ENCODE measurements at regions not wholly inside any gene's neighbourhood (a gene's known extent, or its start where the extent isn't known, plus 50 kb on each side); places are given as distances from the start of the nearest gene placed in this dataset.
A peak's percentile ranks its signal among the peaks of the same experiment; 100 is the strongest.

DNA sequence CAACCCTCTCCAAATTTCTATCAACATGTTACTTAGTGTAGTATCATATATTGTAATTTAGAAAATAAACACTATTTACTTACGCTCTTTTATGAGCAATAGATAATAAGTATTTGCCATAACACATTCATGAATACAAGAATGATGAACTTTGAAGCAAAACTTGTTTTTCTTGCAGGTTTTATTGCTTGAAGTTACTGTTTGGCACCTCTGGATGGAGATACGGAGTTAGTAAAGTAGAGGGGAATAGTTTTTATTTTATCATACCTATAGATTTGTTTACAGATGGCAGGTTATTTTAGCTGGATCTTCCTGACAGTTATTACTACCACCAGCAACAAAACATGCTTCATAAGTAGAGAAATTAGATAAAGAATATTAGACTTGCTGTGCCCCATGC, 274.2 kb upstream of the LRRTM4 start:
- H3K27ac ChIP-seq = no peak overlapping the region
- no peak for TF ChIP-seq ZFX (IDR thresholded peaks at IDR 0.05)
- TF ChIP-seq, protein P1, sequence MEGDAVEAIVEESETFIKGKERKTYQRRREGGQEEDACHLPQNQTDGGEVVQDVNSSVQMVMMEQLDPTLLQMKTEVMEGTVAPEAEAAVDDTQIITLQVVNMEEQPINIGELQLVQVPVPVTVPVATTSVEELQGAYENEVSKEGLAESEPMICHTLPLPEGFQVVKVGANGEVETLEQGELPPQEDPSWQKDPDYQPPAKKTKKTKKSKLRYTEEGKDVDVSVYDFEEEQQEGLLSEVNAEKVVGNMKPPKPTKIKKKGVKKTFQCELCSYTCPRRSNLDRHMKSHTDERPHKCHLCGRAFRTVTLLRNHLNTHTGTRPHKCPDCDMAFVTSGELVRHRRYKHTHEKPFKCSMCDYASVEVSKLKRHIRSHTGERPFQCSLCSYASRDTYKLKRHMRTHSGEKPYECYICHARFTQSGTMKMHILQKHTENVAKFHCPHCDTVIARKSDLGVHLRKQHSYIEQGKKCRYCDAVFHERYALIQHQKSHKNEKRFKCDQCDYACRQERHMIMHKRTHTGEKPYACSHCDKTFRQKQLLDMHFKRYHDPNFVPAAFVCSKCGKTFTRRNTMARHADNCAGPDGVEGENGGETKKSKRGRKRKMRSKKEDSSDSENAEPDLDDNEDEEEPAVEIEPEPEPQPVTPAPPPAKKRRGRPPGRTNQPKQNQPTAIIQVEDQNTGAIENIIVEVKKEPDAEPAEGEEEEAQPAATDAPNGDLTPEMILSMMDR (conservative IDR thresholded peaks at IDR 0.05) = no peak; the same call in 1 of the 2 replicates

DNA sequence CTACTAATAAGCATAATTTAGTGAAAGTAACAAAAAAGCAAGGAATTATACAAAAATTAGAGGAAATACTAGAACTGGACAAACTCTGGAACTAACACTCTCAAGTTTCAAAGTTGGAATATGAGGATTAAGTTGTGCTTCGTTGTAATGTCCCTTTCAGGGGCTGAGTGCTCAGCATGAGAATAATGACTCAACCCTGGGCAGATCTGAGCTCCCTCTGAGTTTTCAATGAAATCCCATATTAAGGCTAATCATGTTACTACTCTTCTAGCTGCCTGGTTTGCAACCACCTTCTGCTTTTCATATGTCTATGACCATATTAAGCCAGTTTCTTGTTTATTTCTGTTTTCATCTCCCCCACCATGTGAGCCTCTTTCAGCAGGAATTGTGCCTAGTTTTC, 274.9 kb upstream of the LRRTM4 start:
- TF ChIP-seq, protein P1 (conservative IDR thresholded peaks at IDR 0.05) = no peak
- no peak for TF ChIP-seq ZFX (IDR thresholded peaks at IDR 0.05)
- no peak overlapping the region for H3K27ac ChIP-seq

DNA sequence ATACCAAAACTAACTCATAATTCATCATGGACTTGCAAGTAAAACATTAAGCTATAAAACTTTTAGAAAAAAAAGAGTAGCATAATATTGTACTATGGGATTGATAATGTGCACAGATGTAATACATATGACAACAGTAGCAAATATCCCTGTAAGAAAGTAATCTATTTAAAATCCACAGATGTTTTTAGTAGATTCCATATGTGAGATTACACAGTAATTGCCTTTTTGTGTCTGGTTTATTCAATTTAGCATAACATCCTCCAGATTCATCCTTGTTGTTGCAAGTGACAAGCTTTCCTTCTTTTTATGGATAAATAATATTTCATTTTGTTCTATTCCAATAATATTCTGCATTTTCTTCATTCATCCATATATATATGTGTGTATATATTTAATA, 278.2 kb upstream of the LRRTM4 start:
- TF ChIP-seq, protein P1 (conservative IDR thresholded peaks at IDR 0.05) = no peak
- TF ChIP-seq ZFX (IDR thresholded peaks at IDR 0.05) = no peak
- no peak overlapping the region for H3K27ac ChIP-seq

DNA sequence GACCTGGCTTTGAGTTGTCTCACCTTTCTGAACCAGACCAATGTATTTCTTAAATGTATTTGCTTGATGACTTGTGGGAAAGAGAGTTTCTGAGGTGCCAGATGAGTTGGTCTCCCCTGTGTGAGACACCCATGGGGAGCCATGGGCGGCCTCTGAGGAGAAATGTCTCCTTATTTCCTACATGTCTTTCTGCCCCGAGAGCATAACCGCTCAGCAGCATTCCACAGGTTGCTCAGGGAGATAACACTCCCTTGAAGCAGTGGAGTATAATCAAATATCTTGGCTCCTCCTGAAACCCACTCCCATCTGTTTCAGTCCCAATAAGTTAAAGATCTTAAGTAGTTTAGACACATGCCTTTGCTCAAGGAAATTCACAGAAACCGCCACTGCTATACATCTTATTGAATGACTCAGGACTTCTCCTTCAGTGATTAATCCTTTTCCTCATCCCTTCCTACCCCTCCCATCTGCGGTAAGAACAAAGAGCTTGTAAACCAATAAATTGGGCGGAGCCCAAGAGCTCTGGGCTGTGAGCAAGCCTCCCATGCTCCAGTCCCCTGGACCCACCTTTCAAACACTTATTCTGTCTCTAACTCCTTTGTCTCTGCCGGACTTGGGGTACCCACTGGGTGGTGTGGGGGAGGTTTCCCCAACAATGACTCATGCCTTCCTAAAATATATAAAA, 285.5 kb upstream of the LRRTM4 start:
- H3K27ac ChIP-seq = peak overlapping the region; percentile 60
- TF ChIP-seq, protein P1 (conservative IDR thresholded peaks at IDR 0.05) = no peak
- TF ChIP-seq ZFX (IDR thresholded peaks at IDR 0.05) = no peak

DNA sequence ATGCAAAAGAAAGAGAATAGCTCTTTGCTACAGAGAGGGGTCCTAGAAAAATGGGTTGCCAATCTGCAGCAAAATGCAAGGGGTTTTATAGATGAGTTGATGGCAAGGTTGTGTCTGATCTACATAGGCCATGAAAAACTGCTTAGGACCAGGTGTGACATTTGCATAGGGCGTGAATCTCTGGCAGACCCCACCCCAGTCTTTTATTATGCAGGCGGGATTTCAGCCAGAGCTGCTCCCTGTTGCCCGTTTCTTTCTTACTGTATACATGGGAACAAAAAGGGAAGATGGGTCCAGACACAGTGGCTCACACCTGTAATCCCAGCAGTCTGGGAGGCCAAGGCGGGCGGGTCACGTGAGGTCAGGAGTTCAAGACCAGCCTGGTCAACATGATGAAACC, 286.4 kb upstream of the LRRTM4 start:
- H3K27ac ChIP-seq = no peak overlapping the region
- TF ChIP-seq, protein P1 (conservative IDR thresholded peaks at IDR 0.05) = no peak
- TF ChIP-seq ZFX (IDR thresholded peaks at IDR 0.05) = no peak

DNA sequence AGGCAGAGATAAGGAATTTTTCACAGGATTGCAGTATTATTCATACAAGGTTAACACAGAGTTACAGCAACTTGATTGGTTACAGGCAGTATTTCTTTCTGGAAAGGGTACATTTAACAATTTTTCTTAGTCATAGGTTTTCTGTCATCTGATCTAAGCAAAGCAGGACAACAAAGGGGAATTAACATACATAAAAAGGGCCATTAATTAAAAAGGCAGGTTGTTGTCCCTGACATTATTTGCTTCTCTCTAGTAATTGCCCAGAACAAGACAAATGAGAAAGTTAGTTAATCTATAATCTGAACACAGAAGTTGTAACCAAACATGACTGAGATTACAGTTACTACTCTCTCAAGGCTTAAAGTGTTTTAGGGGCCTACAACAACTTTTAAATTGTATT, 291.4 kb upstream of the LRRTM4 start:
- H3K27ac ChIP-seq = no peak overlapping the region
- TF ChIP-seq, protein P1 (conservative IDR thresholded peaks at IDR 0.05) = no peak
- no peak for TF ChIP-seq ZFX (IDR thresholded peaks at IDR 0.05)

DNA sequence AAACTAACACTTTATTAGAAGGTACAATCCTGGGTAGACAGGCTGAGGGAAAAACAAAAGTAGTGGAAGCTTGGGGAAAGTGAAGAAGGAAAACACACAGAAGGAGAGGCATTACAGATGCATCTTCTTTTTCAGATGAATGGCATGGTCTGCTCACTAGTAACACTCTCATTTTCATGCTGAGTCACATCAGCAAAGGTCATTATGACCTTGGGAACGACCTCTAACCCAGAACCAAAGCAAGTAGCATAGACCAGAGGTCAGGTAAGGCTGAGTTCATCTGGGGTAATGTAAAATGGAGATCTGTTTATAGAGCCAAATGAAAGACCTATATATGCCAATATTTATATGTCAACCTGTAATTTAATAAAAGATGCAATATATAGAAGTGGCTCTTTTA, 294.4 kb upstream of the LRRTM4 start:
- TF ChIP-seq, protein P1 (conservative IDR thresholded peaks at IDR 0.05) = no peak
- no peak for TF ChIP-seq ZFX (IDR thresholded peaks at IDR 0.05)
- no peak overlapping the region for H3K27ac ChIP-seq
